T-helper 1 cell treated with Interleukin-12 subunit alpha and Interleukin-12 subunit beta and Interleukin-4 antibody, amounts not matched to agents 30 μg/mL and 1 μg/mL, for 36 hours (primary cell): ENCODE measurements at regions not wholly inside any gene's neighbourhood (a gene's known extent, or its start where the extent isn't known, plus 50 kb on each side); places are given as distances from the start of the nearest gene placed in this dataset.

ENCODE experiments used
- H3K27ac Mint-ChIP-seq: one replicate; pipeline ENCODE4 v1.8.0; 2021; ENCODE audit warnings: mild to moderate bottlenecking, mixed read lengths
- H3K27me3 Mint-ChIP-seq: one replicate; pipeline ENCODE4 v1.8.0; 2021; ENCODE audit warnings: low read depth, mixed read lengths
- H3K36me3 Mint-ChIP-seq: one replicate; pipeline ENCODE4 v1.8.0; 2021; ENCODE audit warnings: low read depth, mixed read lengths
- H3K4me1 Mint-ChIP-seq: one replicate; pipeline ENCODE4 v1.8.0; 2021; ENCODE audit warnings: low read depth, mixed read lengths
- H3K4me3 Mint-ChIP-seq: one replicate; pipeline ENCODE4 v1.8.0; 2021; ENCODE audit warnings: mild to moderate bottlenecking, moderate library complexity, mixed read lengths
- H3K9me3 Mint-ChIP-seq: one replicate; pipeline ENCODE4 v1.8.0; 2021; ENCODE audit warnings: mixed read lengths

DNA sequence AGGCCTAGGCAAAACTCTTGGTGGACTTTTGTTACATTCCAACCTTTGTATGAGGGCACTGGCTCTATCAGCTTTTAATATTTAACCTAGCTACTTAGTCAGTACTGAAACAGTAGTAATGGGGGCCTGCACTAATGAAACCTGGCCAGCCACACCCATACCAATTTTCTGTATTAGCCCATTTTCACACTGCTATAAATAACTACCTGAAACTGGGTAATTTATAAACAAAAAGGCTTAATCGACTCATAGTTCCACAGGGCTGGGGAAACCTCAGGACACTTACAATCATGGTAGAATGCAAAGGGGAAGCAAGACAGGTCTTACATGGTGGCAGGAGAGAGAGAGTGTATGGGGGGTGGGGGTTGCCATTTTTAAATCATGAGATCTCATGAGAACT lies 245.7 kb upstream of the RGS18 start:
- Mint-ChIP-seq H3K4me3 (no peak overlapping the region), H3K4me1 (no peaks in the 10 kb centered on the region), H3K27ac (no peak overlapping the region), H3K27me3 (no peaks in the 10 kb centered on the region), H3K9me3 (no peaks in the 10 kb centered on the region), H3K36me3 (no peaks in the 10 kb centered on the region)

DNA sequence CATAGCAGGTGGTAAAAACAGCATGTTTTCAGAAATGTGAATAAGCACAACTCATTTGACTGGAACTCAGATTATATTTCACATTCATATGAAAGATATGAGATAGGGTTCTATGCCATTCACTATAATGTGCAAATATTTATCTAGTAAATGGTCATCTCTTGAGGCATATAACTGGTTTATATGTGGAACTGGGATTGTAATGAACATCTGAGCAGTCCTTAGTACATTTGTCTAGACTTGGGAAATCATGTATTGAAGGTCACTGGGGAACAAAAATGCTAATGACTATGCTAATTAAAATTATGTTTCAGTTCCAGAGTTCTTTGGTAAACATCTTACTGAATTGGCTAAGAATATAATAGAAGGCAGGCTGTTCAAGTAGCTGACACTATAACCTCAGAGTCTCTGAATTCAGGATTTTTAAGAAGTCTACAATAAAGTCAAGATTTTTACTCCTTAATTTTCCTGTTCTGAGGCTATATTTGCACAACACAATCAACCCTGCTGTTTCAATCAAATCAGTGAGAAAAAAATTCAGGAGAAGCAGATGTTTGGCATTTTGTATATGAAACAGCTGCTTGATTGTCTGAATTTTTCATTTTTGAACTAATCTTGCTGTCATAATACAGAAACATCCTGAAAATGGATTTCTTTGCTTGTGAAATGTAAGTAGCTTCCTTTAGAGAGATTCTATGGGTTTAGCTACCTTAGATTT lies 244.8 kb upstream of the RGS18 start:
- H3K4me3 Mint-ChIP-seq = no peak overlapping the region
- no peaks in the 10 kb centered on the region for H3K4me1 Mint-ChIP-seq
- H3K9me3 Mint-ChIP-seq = no peaks in the 10 kb centered on the region
- H3K36me3 Mint-ChIP-seq = no peaks in the 10 kb centered on the region
- H3K27me3 Mint-ChIP-seq = no peaks in the 10 kb centered on the region
- no peak overlapping the region for H3K27ac Mint-ChIP-seq

DNA sequence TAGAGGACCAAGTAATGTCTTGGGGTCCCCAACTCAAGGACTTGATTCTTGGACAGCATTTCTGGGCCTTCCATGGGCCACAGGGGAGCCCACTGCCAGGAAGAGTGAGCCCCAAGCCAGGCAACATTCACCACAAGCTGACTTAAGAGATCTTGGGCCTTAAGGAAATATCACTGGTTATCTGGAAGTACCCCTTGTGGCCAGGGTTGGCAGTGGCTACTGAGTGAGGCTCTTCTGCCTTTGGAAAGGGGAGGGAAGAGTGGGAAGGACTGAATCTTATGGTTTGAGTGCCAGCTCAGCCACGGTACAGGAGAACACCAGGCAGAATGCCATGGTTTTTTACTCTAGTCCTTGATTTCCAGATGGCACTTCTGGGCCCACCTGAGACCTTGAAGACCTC lies 228.9 kb upstream of the RGS18 start:
- no peaks in the 10 kb centered on the region for H3K4me1 Mint-ChIP-seq
- no peaks in the 10 kb centered on the region for H3K27me3 Mint-ChIP-seq
- H3K27ac Mint-ChIP-seq = no peak overlapping the region
- no peaks in the 10 kb centered on the region for H3K36me3 Mint-ChIP-seq
- peaks cover 13% of the 10 kb centered on the region for H3K9me3 Mint-ChIP-seq
- no peak overlapping the region for H3K4me3 Mint-ChIP-seq

DNA sequence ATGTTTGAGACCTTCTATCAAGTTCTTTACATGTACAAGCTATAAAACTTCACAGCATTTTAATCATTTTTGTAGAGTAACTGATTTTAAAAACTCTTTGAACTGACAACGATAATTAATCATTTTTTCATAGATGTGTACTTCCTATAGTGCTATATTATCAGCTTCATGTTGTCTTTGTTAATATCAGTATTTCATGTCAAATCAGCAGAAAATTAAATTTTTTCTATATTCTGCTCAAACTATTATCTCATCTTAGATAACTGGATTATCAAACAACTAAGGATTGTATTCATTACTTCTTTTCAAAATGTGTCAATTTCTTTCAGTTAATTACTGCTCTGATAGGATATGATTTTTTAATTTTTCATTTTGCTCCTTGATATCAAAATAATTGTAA lies 214.6 kb upstream of the RGS18 start:
- no peak overlapping the region for H3K27ac Mint-ChIP-seq

DNA sequence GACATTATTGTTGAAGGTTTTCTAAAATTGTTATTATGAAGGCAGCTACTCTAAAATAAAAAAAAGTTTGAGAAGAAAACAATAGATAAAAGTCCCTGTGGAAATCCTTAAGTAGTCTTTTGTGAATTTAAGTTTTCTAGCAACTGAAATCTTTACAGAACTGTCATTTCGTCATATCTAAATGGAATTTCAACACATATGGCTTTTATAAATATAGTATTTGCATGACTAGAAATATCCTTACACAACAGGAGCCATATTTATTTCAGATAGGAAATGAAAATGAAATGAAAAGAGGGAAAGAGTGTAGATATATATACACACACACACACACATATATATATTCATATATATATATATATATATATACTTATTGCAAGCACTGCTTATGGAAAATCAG lies 204.7 kb upstream of the RGS18 start:
- H3K4me3 Mint-ChIP-seq = no peak overlapping the region
- no peaks in the 10 kb centered on the region for H3K9me3 Mint-ChIP-seq
- H3K4me1 Mint-ChIP-seq = no peaks in the 10 kb centered on the region
- H3K27me3 Mint-ChIP-seq = no peaks in the 10 kb centered on the region
- no peak overlapping the region for H3K27ac Mint-ChIP-seq
- no peaks in the 10 kb centered on the region for H3K36me3 Mint-ChIP-seq

More for the DNA sequence above, 214.6 kb upstream of the RGS18 start:
- H3K4me3 Mint-ChIP-seq = no peak overlapping the region
- H3K36me3 Mint-ChIP-seq = no peaks in the 10 kb centered on the region
- no peaks in the 10 kb centered on the region for H3K9me3 Mint-ChIP-seq
- H3K27me3 Mint-ChIP-seq = no peaks in the 10 kb centered on the region
- no peaks in the 10 kb centered on the region for H3K4me1 Mint-ChIP-seq

DNA sequence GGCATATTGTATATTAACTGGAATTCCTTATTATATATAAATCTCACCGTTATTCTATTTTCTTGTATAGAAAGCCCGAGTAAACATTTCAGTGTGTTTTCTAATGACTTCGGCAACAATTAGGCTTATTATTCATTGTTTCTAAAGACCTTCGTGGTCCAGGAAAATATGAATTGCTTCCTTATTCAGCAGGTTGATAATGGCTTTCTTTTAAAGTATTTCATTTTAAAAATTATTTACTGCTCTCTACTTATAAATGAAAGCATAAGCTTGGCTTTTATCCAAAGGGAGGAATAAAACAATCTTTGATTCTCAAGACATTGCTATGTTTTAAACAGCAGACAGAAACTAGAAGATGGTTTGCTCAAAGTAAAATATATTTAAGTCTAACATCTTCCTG lies 198.4 kb upstream of the RGS18 start:
- Mint-ChIP-seq H3K4me1 (no peaks in the 10 kb centered on the region), H3K27ac (no peak overlapping the region), H3K27me3 (no peaks in the 10 kb centered on the region), H3K9me3 (no peaks in the 10 kb centered on the region), H3K36me3 (no peaks in the 10 kb centered on the region), H3K4me3 (no peak overlapping the region)

DNA sequence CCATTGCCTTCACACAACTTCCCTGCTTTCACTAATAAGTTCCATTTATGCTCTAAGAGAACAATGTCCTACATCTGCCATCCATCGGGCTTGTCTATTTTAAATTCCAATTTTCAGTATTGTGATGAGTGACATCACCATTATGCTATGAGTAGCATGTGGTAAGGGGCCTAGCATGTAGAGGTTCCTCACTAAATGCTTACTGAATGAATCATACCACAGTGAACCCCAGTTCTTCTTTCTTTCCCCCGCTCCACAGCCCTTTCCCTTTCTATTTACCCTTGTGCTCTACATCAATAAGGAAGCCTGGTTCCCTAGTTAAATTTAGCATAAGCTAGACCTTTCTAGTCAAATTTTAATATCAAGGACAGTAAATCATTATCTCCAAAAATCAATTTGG lies 195.0 kb upstream of the RGS18 start:
- Mint-ChIP-seq H3K36me3 (no peaks in the 10 kb centered on the region), H3K4me1 (no peaks in the 10 kb centered on the region), H3K27ac (no peak overlapping the region), H3K27me3 (no peaks in the 10 kb centered on the region), H3K9me3 (no peaks in the 10 kb centered on the region), H3K4me3 (no peak overlapping the region)

DNA sequence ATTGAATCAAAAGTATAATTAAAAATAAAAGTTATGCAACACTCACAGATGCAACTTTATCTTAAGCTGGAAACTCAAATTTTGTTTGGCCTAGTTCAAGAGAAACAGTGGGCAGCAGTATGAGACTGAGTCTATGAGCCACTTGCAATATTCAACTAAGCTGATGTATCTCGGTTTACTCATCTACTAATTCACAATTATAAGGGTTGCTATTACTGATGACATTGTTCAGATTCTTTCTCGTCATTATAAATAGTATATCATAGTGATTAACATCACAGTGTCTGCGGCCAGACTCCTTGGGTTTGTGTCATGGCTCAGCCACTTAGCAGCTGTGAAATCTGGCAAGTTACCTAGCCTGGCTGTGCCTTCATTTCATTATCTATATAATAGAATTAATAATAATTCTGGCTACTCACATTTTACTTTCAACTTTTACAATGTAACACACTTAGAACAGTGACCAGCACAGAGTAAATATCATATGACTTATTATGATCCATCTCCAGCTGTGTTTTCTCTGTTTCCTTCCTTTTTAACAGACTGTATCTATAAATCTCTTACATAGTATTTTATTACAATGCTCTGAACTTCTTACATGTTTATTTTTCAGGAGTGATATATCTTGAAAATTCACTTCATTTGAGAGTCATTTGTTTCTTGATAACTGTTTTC lies 194.3 kb upstream of the RGS18 start:
- Mint-ChIP-seq H3K36me3 (no peaks in the 10 kb centered on the region), H3K4me1 (no peaks in the 10 kb centered on the region), H3K4me3 (no peak overlapping the region), H3K9me3 (no peaks in the 10 kb centered on the region), H3K27me3 (no peaks in the 10 kb centered on the region), H3K27ac (no peak overlapping the region)

DNA sequence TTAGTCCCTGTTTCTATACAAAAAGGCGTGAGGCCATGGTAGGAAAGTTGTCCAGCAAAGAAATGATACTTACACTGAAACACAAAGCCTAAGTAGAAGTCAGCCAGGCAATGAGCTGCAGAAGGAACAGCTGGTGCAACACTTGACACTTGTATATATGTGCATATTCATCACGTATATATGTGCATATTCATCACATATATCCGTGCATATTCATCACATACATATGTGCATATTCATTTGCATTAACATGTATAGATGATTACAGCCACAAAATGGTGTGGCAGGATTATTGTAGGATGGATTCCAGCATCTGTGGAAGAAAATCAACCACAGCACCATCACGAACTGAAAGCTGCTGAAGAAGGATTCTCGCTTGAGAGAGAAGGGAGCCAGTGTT lies 189.0 kb upstream of the RGS18 start:
- no peaks in the 10 kb centered on the region for H3K9me3 Mint-ChIP-seq
- no peaks in the 10 kb centered on the region for H3K36me3 Mint-ChIP-seq
- no peaks in the 10 kb centered on the region for H3K4me1 Mint-ChIP-seq
- no peaks in the 10 kb centered on the region for H3K27me3 Mint-ChIP-seq
- no peak overlapping the region for H3K27ac Mint-ChIP-seq
- H3K4me3 Mint-ChIP-seq = no peak overlapping the region

DNA sequence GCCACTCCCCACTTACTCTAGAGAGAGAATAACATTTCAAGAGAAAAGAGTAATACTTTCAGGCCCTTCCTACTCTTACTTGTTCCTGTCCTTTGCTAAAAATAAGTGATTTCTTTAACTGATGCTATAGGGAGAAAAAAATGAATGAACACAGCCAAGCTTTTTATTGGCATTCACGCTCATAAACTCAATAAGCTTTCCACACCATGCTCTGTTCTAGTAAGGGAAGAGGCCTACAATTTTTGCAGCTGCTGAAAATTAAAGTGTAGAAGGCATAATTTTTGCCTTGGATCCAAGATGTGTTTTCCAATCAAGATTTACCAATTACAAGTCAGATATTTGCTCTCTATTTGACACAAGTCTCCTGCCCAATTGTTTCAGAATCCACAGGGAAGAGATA lies 188.1 kb upstream of the RGS18 start:
- no peaks in the 10 kb centered on the region for H3K9me3 Mint-ChIP-seq
- no peak overlapping the region for H3K4me3 Mint-ChIP-seq
- H3K36me3 Mint-ChIP-seq = no peaks in the 10 kb centered on the region
- H3K27me3 Mint-ChIP-seq = no peaks in the 10 kb centered on the region
- no peak overlapping the region for H3K27ac Mint-ChIP-seq
- no peaks in the 10 kb centered on the region for H3K4me1 Mint-ChIP-seq

DNA sequence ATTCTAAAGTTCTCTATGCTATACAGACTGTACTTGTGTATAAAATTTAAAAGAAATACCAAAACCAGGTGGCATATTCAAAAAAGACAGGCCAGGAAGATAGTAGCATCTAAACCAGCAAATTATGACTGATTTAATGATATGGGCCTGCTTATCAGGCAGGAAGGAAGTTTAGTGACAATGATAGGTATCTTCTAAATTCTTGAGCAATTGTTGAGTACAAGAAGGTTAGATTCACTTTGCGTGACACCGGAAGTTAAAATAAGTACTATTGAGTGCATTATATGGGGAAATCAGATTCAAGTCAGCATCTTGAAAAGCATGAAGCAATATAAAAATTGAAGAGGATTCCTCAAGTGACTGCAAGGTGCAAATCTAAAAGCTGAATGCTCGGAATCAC lies 186.8 kb upstream of the RGS18 start:
- H3K4me1 Mint-ChIP-seq = no peaks in the 10 kb centered on the region
- no peak overlapping the region for H3K4me3 Mint-ChIP-seq
- no peaks in the 10 kb centered on the region for H3K9me3 Mint-ChIP-seq
- H3K36me3 Mint-ChIP-seq = no peaks in the 10 kb centered on the region
- H3K27ac Mint-ChIP-seq = no peak overlapping the region
- no peaks in the 10 kb centered on the region for H3K27me3 Mint-ChIP-seq

DNA sequence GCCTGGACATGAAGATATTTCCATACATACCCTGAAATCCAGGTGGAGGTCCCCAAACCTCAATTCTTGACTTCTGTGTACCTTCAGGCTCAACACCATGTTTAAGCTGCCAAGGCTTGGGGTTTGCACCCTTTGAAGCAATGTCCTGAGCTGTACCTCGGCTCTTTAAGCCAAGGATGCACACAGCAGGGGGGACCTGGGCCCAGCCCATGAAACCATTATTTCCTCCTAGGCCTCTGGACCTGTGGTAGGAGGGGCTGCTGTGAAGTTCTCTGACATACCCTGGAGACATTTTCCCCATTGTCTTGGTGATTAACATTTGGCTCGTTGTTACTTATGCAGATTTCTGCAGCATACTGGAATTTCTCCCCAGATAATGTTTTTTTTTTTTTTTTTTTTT lies 184.3 kb upstream of the RGS18 start:
- Mint-ChIP-seq H3K36me3 (no peaks in the 10 kb centered on the region), H3K27me3 (no peaks in the 10 kb centered on the region), H3K27ac (no peak overlapping the region), H3K9me3 (no peaks in the 10 kb centered on the region), H3K4me1 (no peaks in the 10 kb centered on the region), H3K4me3 (no peak overlapping the region)

DNA sequence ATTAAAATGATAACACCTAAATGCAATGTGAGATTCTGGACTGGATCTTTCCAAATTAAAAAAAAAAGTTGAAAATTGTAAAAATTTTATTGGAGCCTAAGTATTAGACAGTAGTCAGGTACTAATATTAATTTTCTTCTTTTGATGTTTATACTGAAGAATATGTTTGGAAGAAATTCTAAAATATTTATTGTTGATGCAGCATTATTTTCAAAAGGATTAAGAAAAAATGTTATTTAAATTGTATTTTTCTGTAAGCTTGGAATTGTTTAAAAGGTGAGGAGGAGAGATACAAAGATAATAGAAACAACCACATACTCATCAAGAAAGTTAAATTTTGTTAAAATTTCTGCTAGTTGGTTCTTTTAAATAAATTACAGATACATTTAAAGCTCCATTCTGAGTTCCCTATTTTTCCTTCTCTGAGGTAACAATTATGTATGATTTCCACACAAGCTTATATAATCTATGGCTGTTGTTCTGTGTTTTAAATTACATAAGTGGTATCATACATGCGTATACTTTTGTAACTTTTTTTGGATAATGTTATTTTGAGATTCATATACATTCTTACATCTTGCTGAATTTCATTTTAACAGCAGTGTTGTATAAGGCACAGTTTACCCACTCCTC lies 180.3 kb upstream of the RGS18 start:
- Mint-ChIP-seq H3K36me3 (no peaks in the 10 kb centered on the region), H3K9me3 (peaks cover 10% of the 10 kb centered on the region), H3K4me3 (no peak overlapping the region), H3K27ac (no peak overlapping the region), H3K27me3 (no peaks in the 10 kb centered on the region), H3K4me1 (no peaks in the 10 kb centered on the region)

DNA sequence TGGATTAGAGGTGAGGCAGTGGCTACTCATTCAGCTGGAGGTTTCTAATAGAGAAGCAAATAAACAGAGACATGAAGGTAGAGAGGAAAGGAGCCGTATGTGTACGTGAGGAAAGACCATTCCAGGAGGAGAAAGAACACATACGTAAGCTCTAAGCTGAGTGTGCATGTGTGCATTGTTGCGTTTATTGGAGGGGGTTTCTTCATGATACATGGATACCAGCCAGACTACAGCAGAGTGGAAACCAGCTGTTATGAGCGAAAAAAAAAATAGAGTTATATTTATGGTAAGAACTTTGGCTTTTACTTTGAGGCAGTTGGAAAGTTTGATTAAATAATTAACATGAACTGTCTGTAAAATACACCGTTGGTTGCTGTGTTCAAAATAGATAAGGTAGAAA lies 173.4 kb upstream of the RGS18 start:
- Mint-ChIP-seq H3K36me3 (no peaks in the 10 kb centered on the region), H3K4me3 (no peak overlapping the region), H3K27ac (no peak overlapping the region), H3K27me3 (no peaks in the 10 kb centered on the region), H3K9me3 (peaks cover 10% of the 10 kb centered on the region), H3K4me1 (no peaks in the 10 kb centered on the region)

DNA sequence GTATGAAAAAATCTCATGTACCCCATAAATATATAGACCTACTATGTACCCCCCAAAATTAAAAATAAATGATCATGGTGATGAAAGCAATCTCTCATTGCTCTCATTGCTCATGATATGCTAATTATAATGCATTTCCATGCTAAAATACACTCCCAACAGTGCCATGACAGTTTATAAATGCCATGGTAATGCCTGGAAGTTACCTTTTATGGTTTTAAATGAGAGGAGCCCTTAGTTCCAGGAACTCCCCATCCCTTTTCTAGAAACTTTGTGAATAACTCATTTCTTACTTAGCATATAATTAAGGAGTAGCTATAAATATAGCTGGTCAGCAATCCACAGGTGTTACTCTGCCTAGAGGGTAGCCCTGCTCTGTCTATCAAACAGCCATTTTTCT lies 166.1 kb upstream of the RGS18 start:
- Mint-ChIP-seq H3K4me1 (no peaks in the 10 kb centered on the region), H3K36me3 (no peaks in the 10 kb centered on the region), H3K4me3 (no peak overlapping the region), H3K27me3 (no peaks in the 10 kb centered on the region), H3K27ac (no peak overlapping the region), H3K9me3 (no peaks in the 10 kb centered on the region)
